OCI-LY3 (cell line): ENCODE measurements at regions not wholly inside any gene's neighbourhood (a gene's known extent, or its start where the extent isn't known, plus 50 kb on each side); places are given as distances from the start of the nearest gene placed in this dataset.

Source experiments
- H2AFZ ChIP-seq: fragments of 200-600, 300-600 bp; shearing (Covaris generic); 2 replicates; pipeline ENCODE4 v1.6.0; 2014; ENCODE audit warnings: antibody characterized with exemption, low read depth, low read length
- H3K27ac ChIP-seq: fragments of 200-600, 300-600 bp; sonication (generic); 2 replicates; pipeline ENCODE4 v1.5.1; 2014; ENCODE audit warnings: mild to moderate bottlenecking, low read length, moderate library complexity, mixed read lengths
- H3K27me3 ChIP-seq: fragments of 200-600, 300-600 bp; sonication (generic); 2 replicates; pipeline ENCODE4 v1.6.1; 2014; ENCODE audit warnings: low read depth, low read length, mixed read lengths
- H3K36me3 ChIP-seq: fragments of 200-600, 300-600 bp; sonication (generic); replicated peaks from 2 replicates; pipeline ENCODE3; 2014; ENCODE audit warnings: low read depth, low read length, mixed read lengths
- H3K4me1 ChIP-seq: fragments of 300-600, 200-600 bp; sonication (generic); 2 replicates; pipeline ENCODE4 v1.6.1; 2014; ENCODE audit warnings: low read length, mixed read lengths
- H3K4me2 ChIP-seq: fragments of 200-600, 300-600 bp; sonication (generic); 2 replicates; pipeline ENCODE4 v1.6.1; 2014; ENCODE audit warnings: low read length, mixed read lengths
- H3K4me3 ChIP-seq: fragments of 300-600, 200-600 bp; sonication (generic); 2 replicates; pipeline ENCODE4 v1.5.1; 2014; ENCODE audit warnings: antibody characterized with exemption, mild to moderate bottlenecking, low read length, moderate library complexity
- H3K79me2 ChIP-seq: fragments of 300-600, 200-600 bp; shearing (Covaris generic); 2 replicates; pipeline ENCODE4 v1.6.1; 2014; ENCODE audit warnings: mild to moderate bottlenecking, low read length, mixed read lengths
- H3K9ac ChIP-seq: fragments of 300-600, 200-600 bp; shearing (Covaris generic); 2 replicates; pipeline ENCODE4 v1.6.0; 2014; ENCODE audit warnings: mild to moderate bottlenecking, low read length, moderate library complexity
- H3K9me3 ChIP-seq: fragments of 200-600, 300-600 bp; shearing (Covaris generic); 2 replicates; pipeline ENCODE4 v1.6.1; 2014; ENCODE audit warnings: low read length, mixed read lengths; ENCODE audit not compliant: insufficient read depth
- H4K20me1 ChIP-seq: fragments of 200-600, 300-600 bp; sonication (generic); 2 replicates; pipeline ENCODE4 v1.6.1; 2016; ENCODE audit warnings: low read length, mixed read lengths; ENCODE audit not compliant: insufficient read depth
- EZH2phosphoT487 ChIP-seq: fragments of 200-600 bp; shearing (Covaris generic); IDR thresholded peaks from 2 replicates; pipeline ENCODE4 v1.6.1; 2018; ENCODE audit warnings: antibody characterized with exemption, mixed run types, low read depth
- TF ChIP-seq, protein P1 (sequence below): fragments of 200-600, 300-600 bp; sonication (generic); IDR thresholded peaks from 2 replicates; pipeline ENCODE4 v1.5.1; 2014; ENCODE audit warnings: antibody characterized with exemption, low read length, low read depth

DNA sequence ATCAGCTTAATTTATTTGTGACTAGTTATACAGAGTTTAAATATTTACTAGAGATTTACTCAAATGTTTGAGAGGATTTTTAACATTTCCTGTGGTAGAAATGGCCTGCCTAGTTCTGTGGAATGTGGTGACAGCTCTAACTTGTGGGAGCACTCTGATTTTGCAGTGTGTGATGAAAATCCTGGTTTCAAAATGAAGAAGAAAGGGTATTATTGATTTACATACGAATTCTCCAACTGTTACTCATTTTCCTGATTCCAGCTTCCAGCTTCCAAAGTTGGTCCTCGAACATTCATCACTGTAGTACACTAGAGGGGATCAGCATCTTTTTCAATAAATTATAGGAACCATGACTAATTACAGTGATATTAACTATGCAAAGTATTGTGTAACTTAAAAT lies 462.7 kb upstream of the PKN2 start:
- no peaks in the 10 kb centered on the region for H3K79me2 ChIP-seq
- no peak overlapping the region for H3K4me3 ChIP-seq
- H3K36me3 ChIP-seq, result no peaks in the 10 kb centered on the region
- no peak overlapping the region for H3K9ac ChIP-seq
- H4K20me1 ChIP-seq, result no peaks in the 10 kb centered on the region
- no peaks in the 10 kb centered on the region for H3K27me3 ChIP-seq
- no peaks in the 10 kb centered on the region for H3K9me3 ChIP-seq
- H2AFZ ChIP-seq, result no peak overlapping the region
- TF ChIP-seq, protein P1, sequence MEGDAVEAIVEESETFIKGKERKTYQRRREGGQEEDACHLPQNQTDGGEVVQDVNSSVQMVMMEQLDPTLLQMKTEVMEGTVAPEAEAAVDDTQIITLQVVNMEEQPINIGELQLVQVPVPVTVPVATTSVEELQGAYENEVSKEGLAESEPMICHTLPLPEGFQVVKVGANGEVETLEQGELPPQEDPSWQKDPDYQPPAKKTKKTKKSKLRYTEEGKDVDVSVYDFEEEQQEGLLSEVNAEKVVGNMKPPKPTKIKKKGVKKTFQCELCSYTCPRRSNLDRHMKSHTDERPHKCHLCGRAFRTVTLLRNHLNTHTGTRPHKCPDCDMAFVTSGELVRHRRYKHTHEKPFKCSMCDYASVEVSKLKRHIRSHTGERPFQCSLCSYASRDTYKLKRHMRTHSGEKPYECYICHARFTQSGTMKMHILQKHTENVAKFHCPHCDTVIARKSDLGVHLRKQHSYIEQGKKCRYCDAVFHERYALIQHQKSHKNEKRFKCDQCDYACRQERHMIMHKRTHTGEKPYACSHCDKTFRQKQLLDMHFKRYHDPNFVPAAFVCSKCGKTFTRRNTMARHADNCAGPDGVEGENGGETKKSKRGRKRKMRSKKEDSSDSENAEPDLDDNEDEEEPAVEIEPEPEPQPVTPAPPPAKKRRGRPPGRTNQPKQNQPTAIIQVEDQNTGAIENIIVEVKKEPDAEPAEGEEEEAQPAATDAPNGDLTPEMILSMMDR, result no peak
- no peak for TF ChIP-seq EZH2phosphoT487
- no peaks in the 10 kb centered on the region for H3K4me1 ChIP-seq
- no peak overlapping the region for H3K4me2 ChIP-seq
- no peak overlapping the region for H3K27ac ChIP-seq

DNA sequence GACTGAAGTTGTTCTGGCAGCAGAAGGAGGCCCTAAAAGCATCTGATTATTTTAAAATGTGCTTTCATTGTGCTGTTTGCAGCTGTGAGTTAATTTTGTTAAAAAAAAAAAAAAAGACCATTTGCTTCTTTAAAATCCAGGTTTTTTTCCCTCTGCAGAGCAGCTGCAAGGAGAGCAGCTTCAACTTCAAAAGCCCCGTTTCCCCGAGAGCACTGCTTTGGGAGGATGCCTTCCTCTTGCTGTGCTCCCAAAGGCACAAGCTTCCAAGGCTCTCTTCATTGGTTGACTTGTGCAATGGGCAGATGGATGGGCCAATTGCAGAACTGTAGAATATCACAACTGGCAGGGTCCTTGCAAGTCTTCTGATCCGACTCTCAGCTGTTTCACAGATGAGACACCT lies 459.2 kb upstream of the PKN2 start:
- H3K9me3 ChIP-seq, result no peaks in the 10 kb centered on the region
- no peak overlapping the region for H2AFZ ChIP-seq
- H3K36me3 ChIP-seq, result no peaks in the 10 kb centered on the region
- H3K27ac ChIP-seq, result no peak overlapping the region
- H4K20me1 ChIP-seq, result no peaks in the 10 kb centered on the region
- no peaks in the 10 kb centered on the region for H3K79me2 ChIP-seq
- no peak overlapping the region for H3K4me2 ChIP-seq
- no peak for TF ChIP-seq EZH2phosphoT487
- TF ChIP-seq, protein P1, result no peak
- H3K9ac ChIP-seq, result no peak overlapping the region
- no peaks in the 10 kb centered on the region for H3K4me1 ChIP-seq
- no peak overlapping the region for H3K4me3 ChIP-seq
- H3K27me3 ChIP-seq, result no peaks in the 10 kb centered on the region

DNA sequence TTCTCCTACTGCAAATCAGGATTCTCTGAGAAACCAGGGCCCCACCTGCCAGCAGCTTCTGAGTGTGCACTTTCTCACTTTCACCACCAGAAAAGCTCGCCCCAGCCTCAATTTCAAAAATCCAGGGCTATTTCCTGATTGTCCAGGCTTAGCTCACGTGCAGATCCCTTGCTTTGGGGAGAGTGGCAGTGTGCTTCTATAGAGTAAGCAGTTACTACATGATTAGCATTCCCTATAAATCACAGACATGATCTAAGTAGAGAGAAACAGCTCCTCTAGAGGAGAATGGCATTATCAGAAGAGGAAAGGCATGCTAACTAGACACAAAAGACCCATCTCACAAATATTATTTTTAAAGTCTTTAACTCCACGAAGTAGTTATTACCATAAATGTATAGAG lies 456.0 kb upstream of the PKN2 start:
- H3K79me2 ChIP-seq, result no peaks in the 10 kb centered on the region
- H2AFZ ChIP-seq, result no peak overlapping the region
- no peaks in the 10 kb centered on the region for H3K36me3 ChIP-seq
- H3K9me3 ChIP-seq, result no peaks in the 10 kb centered on the region
- no peak overlapping the region for H3K4me3 ChIP-seq
- TF ChIP-seq EZH2phosphoT487, result no peak
- TF ChIP-seq, protein P1, result no peak
- H3K4me1 ChIP-seq, result no peaks in the 10 kb centered on the region
- no peak overlapping the region for H3K9ac ChIP-seq
- no peak overlapping the region for H3K27ac ChIP-seq
- H4K20me1 ChIP-seq, result no peaks in the 10 kb centered on the region
- no peaks in the 10 kb centered on the region for H3K27me3 ChIP-seq
- H3K4me2 ChIP-seq, result no peak overlapping the region

DNA sequence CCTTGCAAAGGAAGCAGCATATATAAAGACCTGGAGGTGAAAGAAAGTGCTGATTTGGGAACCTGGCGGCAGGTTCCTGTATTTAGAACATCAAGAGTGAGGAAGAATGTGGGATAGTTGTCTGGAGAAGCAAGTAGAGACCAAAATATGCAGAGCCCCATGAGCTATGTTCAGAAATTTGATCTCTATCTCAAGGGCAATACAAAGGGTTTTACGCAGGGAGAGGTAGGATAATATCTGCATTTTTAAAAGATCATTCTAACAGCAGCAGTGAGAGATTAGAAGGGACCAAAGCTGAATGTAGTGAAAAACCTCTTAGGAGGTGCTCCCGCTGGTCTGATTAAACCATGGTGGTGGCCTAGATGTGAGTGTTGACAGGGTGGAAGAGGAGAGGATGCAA lies 453.9 kb upstream of the PKN2 start:
- H3K79me2 ChIP-seq, result no peaks in the 10 kb centered on the region
- no peak overlapping the region for H3K9ac ChIP-seq
- no peak overlapping the region for H3K4me2 ChIP-seq
- no peaks in the 10 kb centered on the region for H4K20me1 ChIP-seq
- TF ChIP-seq EZH2phosphoT487, result no peak
- TF ChIP-seq, protein P1, result no peak
- no peak overlapping the region for H3K27ac ChIP-seq
- no peak overlapping the region for H3K4me3 ChIP-seq
- H3K4me1 ChIP-seq, result no peaks in the 10 kb centered on the region
- no peaks in the 10 kb centered on the region for H3K36me3 ChIP-seq
- no peaks in the 10 kb centered on the region for H3K9me3 ChIP-seq
- H3K27me3 ChIP-seq, result no peaks in the 10 kb centered on the region
- no peak overlapping the region for H2AFZ ChIP-seq
